ENCODE measurements at regions not wholly inside any gene's neighbourhood (a gene's known extent, or its start where the extent isn't known, plus 50 kb on each side); places are given as distances from the start of the nearest gene placed in this dataset.

- Histone ChIP-seq H3K9me3 (ENCODE audit: control insufficient read depth in 2 of 3, insufficient read depth in 1 of 3, low read length in 3 of 3) (no peaks in the 10 kb centered on the region), H3K27ac (ENCODE audit: low read depth in 2 of 2, low read length in 2 of 2) (no peak overlapping the region), H3K9ac (ENCODE audit: low read length in 3 of 3) (no peak overlapping the region), H3K4me1 (ENCODE audit: control insufficient read depth in 2 of 3, insufficient read depth in 2 of 3, low read depth in 1 of 3, low read length in 3 of 3) (no peaks in the 10 kb centered on the region), H3K4me3 (ENCODE audit: low read length in 3 of 3) (no peak overlapping the region), H3K36me3 (ENCODE audit: control insufficient read depth in 2 of 3, insufficient read depth in 3 of 3, low read length in 3 of 3) (no peaks in the 10 kb centered on the region), H3K27me3 (ENCODE audit: control insufficient read depth, insufficient read depth, low read length) (peaks cover 3% of the 10 kb centered on the region)
- no peak for DNase-seq
- FAIRE-seq: no peak
- TF ChIP-seq, protein P1, sequence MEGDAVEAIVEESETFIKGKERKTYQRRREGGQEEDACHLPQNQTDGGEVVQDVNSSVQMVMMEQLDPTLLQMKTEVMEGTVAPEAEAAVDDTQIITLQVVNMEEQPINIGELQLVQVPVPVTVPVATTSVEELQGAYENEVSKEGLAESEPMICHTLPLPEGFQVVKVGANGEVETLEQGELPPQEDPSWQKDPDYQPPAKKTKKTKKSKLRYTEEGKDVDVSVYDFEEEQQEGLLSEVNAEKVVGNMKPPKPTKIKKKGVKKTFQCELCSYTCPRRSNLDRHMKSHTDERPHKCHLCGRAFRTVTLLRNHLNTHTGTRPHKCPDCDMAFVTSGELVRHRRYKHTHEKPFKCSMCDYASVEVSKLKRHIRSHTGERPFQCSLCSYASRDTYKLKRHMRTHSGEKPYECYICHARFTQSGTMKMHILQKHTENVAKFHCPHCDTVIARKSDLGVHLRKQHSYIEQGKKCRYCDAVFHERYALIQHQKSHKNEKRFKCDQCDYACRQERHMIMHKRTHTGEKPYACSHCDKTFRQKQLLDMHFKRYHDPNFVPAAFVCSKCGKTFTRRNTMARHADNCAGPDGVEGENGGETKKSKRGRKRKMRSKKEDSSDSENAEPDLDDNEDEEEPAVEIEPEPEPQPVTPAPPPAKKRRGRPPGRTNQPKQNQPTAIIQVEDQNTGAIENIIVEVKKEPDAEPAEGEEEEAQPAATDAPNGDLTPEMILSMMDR (IDR thresholded peaks at IDR 0.05; ENCODE audit: borderline replicate concordance, extremely low read depth, insufficient read depth): no peak
- intact Hi-C loops (cut with DNase I): no loop called here
Observed at GRCh38 chr17:79167486-79167885, 92.9 kb downstream of the ENGASE start.

DNA sequence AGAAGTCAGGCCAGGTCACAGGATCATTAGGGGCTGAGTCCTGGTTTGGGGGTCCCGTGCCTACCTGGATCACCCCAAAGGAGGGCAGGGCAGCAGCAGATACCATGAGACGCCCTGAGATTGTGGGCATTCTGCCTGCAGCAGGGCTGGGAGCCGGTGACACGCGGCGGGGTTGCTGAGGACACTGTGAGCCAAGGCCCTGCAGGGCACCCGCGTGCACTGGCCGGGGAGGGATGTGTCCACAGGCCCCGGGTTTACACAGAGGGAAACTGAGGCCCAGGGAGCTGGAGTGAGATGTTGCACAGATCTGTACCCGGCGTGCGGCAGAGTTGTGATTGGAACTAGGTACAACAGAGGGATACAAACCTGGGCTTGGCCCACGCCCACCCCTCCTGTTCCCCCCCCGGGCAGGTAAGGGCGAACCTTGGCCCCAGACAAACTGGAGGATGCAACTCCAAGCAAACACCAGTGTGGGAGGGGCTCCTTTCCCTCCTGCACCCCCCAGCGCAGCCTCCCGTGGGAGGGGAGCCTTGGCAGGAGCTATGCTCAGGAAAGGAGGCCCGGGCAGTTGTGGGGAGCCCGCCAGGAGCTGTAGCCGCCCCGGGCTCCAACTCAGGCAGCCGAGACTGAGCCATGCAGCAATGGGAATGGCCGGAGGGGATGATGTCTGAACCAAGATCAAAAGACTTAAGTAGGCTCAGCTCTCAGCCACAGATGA is 91.3 kb downstream of the ENGASE start:
- H3K27ac ChIP-seq (ENCODE audit: low read depth in 2 of 2, low read length in 2 of 2): no peak overlapping the region
- peaks cover 3% of the 10 kb centered on the region for H3K27me3 ChIP-seq (ENCODE audit: control insufficient read depth, insufficient read depth, low read length)
- intact Hi-C loops (cut with DNase I): no loop called here
- H3K9ac ChIP-seq (ENCODE audit: low read length in 3 of 3): no peak overlapping the region
- no peaks in the 10 kb centered on the region for H3K4me1 ChIP-seq (ENCODE audit: control insufficient read depth in 2 of 3, insufficient read depth in 2 of 3, low read depth in 1 of 3, low read length in 3 of 3)
- no peaks in the 10 kb centered on the region for H3K9me3 ChIP-seq (ENCODE audit: control insufficient read depth in 2 of 3, insufficient read depth in 1 of 3, low read length in 3 of 3)
- no peak for DNase-seq
- FAIRE-seq: no peak
- H3K4me3 ChIP-seq (ENCODE audit: low read length in 3 of 3): no peak overlapping the region
- no peaks in the 10 kb centered on the region for H3K36me3 ChIP-seq (ENCODE audit: control insufficient read depth in 2 of 3, insufficient read depth in 3 of 3, low read length in 3 of 3)
- TF ChIP-seq, protein P1 (IDR thresholded peaks at IDR 0.05; ENCODE audit: borderline replicate concordance, extremely low read depth, insufficient read depth): no peak

- Histone ChIP-seq H3K9me3 (ENCODE audit: control insufficient read depth in 2 of 3, insufficient read depth in 1 of 3, low read length in 3 of 3) (no peaks in the 10 kb centered on the region), H3K4me1 (ENCODE audit: control insufficient read depth in 2 of 3, insufficient read depth in 2 of 3, low read depth in 1 of 3, low read length in 3 of 3) (no peaks in the 10 kb centered on the region), H3K27ac (ENCODE audit: low read depth in 2 of 2, low read length in 2 of 2) (no peak overlapping the region), H3K36me3 (ENCODE audit: control insufficient read depth in 2 of 3, insufficient read depth in 3 of 3, low read length in 3 of 3) (no peaks in the 10 kb centered on the region), H3K27me3 (ENCODE audit: control insufficient read depth, insufficient read depth, low read length) (peaks cover 3% of the 10 kb centered on the region), H3K4me3 (ENCODE audit: low read length in 3 of 3) (no peak overlapping the region), H3K9ac (ENCODE audit: low read length in 3 of 3) (no peak overlapping the region)
- DNase-seq (no peak), FAIRE-seq (no peak)
- TF ChIP-seq, protein P1 (IDR thresholded peaks at IDR 0.05; ENCODE audit: borderline replicate concordance, extremely low read depth, insufficient read depth): no peak
- intact Hi-C loops (cut with DNase I): no loop called here
Observed at GRCh38 chr17:79164913-79165695, 90.5 kb downstream of the ENGASE start.

Data from kidney (tissue), 13 donors.